SK-N-SH (cell line): ENCODE measurements at regions not wholly inside any gene's neighbourhood (a gene's known extent, or its start where the extent isn't known, plus 50 kb on each side); places are given as distances from the start of the nearest gene placed in this dataset.

Experiments used
- CTCF ChIA-PET: fragments of 300-600, 350-600 bp; formaldehyde crosslinking; extraction: SDS; loops from one replicate; lab custom pipeline; 2021; lab: Yijun Ruan, JAX
- POLR2A ChIA-PET: fragments of 350-600 bp; sonication (Branson Sonifier 250); formaldehyde crosslinking; extraction: SDS; loops from one replicate; lab custom pipeline; 2020; ENCODE audit warnings: antibody characterized with exemption, inconsistent platforms; lab: Yijun Ruan, JAX
- DNase-seq: peaks from one replicate; pipeline ENCODE4 v3.0.0; 2012
- H2AFZ ChIP-seq: fragments of 200-600 bp; sonication (generic); 2 replicates; pipeline ENCODE4 v1.8.1; 2016; ENCODE audit warnings: antibody characterized with exemption, mild to moderate bottlenecking, low read depth
- H3F3A ChIP-seq: fragments of 200-600 bp; sonication (generic); replicated peaks from 2 replicates; pipeline ENCODE3; 2016; ENCODE audit warnings: antibody characterized with exemption, mild to moderate bottlenecking; ENCODE audit not compliant: insufficient read depth
- H3K27ac ChIP-seq, 2 experiments: fragments of 200-500 bp in 1 of 2; fragments of 200-600 bp in 1 of 2; sonication (Bioruptor generic) in 1 of 2; sonication (generic), shearing (Covaris generic) in 1 of 2; 2 replicates each; pipeline versions ENCODE4 v1.5.1 to v1.6.1; 2014 to 2016; ENCODE audit warnings: low read depth in 2 of 2, inconsistent platforms in 1 of 2, low read length in 1 of 2, mild to moderate bottlenecking in 1 of 2, mixed read lengths in 1 of 2
- H3K27me3 ChIP-seq: fragments of 200-600 bp; sonication (generic), shearing (Covaris generic); 2 replicates; pipeline ENCODE4 v1.6.1; 2016; ENCODE audit warnings: mixed run types; ENCODE audit not compliant: insufficient read depth
- H3K36me3 ChIP-seq, 2 experiments: fragments of 200-500 bp in 1 of 2; fragments of 200-600 bp in 1 of 2; sonication (Bioruptor generic) in 1 of 2; sonication (generic) in 1 of 2; replicated peaks in 1 of 2; 2 replicates each; pipeline versions ENCODE3 to v1.5.1; 2014 to 2016; ENCODE audit warnings: low read length in 1 of 2, mild to moderate bottlenecking in 1 of 2; ENCODE audit not compliant: insufficient read depth in 2 of 2, control insufficient read depth in 1 of 2
- H3K4me1 ChIP-seq, 2 experiments: fragments of 200-500 bp in 1 of 2; fragments of 200-600 bp in 1 of 2; sonication (Bioruptor generic) in 1 of 2; sonication (generic), shearing (Covaris generic) in 1 of 2; 2 replicates each; pipeline versions ENCODE4 v1.5.1 to v1.6.1; 2014 to 2016; ENCODE audit warnings: low read depth in 1 of 2, low read length in 1 of 2, mixed run types in 1 of 2; ENCODE audit not compliant: insufficient read depth in 2 of 2, control insufficient read depth in 1 of 2
- H3K4me2 ChIP-seq: fragments of 200-600 bp; sonication (generic), shearing (Covaris generic); 2 replicates; pipeline ENCODE4 v1.6.1; 2017; ENCODE audit warnings: mixed run types
- H3K4me3 ChIP-seq, 2 experiments: fragments of 200-500 bp in 1 of 2; fragments of 200-600 bp in 1 of 2; sonication (Bioruptor generic) in 1 of 2; sonication (generic), shearing (Covaris generic) in 1 of 2; 2 replicates each; pipeline versions ENCODE4 v1.5.1 to v1.8.1; 2014 to 2016; ENCODE audit warnings: low read depth in 2 of 2, inconsistent platforms in 1 of 2, low read length in 1 of 2, mild to moderate bottlenecking in 1 of 2, mixed read lengths in 1 of 2, moderate library complexity in 1 of 2
- H3K79me2 ChIP-seq: fragments of 200-600 bp; sonication (generic); 2 replicates; pipeline ENCODE4 v1.8.1; 2017; ENCODE audit warnings: mild to moderate bottlenecking; ENCODE audit not compliant: insufficient read depth
- H3K9ac ChIP-seq: fragments of 200-600 bp; sonication (generic); 2 replicates; pipeline ENCODE4 v1.6.1; 2017; ENCODE audit warnings: mixed run types
- H3K9me2 ChIP-seq: fragments of 200-600 bp; sonication (generic); 2 replicates; pipeline ENCODE4 v1.6.1; 2017; ENCODE audit warnings: mixed run types
- H3K9me3 ChIP-seq: fragments of 200-600 bp; sonication (generic); 2 replicates; pipeline ENCODE4 v1.6.1; 2017; ENCODE audit warnings: mixed run types, mild to moderate bottlenecking, moderate library complexity
- H4K20me1 ChIP-seq: fragments of 200-600 bp; sonication (generic); 2 replicates; pipeline ENCODE4 v1.6.1; 2017; ENCODE audit warnings: mild to moderate bottlenecking, mixed run types; ENCODE audit not compliant: insufficient read depth
- ELF1 ChIP-seq: IDR thresholded peaks from 2 replicates; pipeline ENCODE4 v1.4.0; 2012
- EP300 ChIP-seq, 2 experiments: IDR thresholded peaks; 2 replicates each; pipeline versions ENCODE4 v1.4.0 to v1.6.1; 2012; ENCODE audit warnings: borderline replicate concordance in 1 of 2, low read depth in 1 of 2, low read length in 1 of 2
- PBX3 ChIP-seq: IDR thresholded peaks from 2 replicates; pipeline ENCODE4; 2012
- RAD21 ChIP-seq: IDR thresholded peaks from 2 replicates; pipeline ENCODE4 v1.6.1; 2012; ENCODE audit warnings: mild to moderate bottlenecking, low read length
- WGBS: methylation state at CpG from one replicate; pipeline ENCODE4 v1.1.6; 2017; ENCODE audit warnings: low lambda C conversion rate; 5-methylcytosine and 5-hydroxymethylcytosine counted together
- small RNA-seq, 7 experiments: library from RNA; depleted of rRNA; stranded (forward); fragments of <200 nt; gene quantifications; one replicate each; pipeline ENCODE3, GENCODE V24; 2012
- TF ChIP-seq, protein P1 (sequence below): IDR thresholded peaks from 2 replicates; pipeline ENCODE4 v1.4.0; 2012; ENCODE audit warnings: low read depth
- TF ChIP-seq, protein P2 (sequence below): fragments of 150-350 bp; IDR thresholded peaks from 2 replicates; pipeline ENCODE4 v1.6.1; 2017; ENCODE audit warnings: antibody characterized with exemption, low read length, low read depth, borderline replicate concordance

DNA sequence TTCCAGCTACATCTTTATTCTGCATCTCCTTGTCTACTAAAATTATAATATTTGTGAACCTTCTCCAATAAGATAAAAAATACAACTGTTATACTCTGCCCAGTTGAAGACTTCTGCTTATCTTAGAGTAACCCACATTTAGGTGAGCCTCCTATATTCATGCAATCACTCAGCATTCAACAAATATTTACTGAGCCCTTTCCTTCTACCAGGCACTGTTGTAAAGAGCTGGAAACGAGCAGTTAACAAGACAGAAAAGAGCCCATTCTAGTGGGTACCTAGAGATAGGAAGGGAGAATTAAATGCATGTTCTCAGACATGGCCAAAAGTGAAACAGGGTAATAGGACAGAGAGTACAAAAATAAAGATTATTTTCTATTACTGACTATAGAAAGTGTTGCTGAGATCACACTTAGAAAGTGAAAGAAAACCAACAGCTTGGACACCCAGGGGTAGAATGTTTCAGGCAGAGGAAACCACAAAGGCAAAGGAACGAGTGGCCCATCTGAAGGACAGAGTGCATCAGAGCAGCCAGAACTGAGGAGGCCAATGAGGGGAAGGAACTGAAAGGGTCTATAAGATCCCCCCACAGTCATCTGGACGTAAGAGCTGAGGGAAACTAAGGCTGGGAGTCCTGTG is 50.8 kb upstream of the SMLR1 start:
- H3K4me1 ChIP-seq, result peaks cover 0 to 8% of the 10 kb centered on the region in 2 experiments; a peak in 2 of 4 replicates
- H3K9me2 ChIP-seq, result no peaks in the 10 kb centered on the region
- no peaks in the 10 kb centered on the region for H3K27me3 ChIP-seq
- peaks cover 18% of the 10 kb centered on the region for H3F3A ChIP-seq
- H3K9me3 ChIP-seq, result no peaks in the 10 kb centered on the region
- DNase-seq, result no peak
- no peaks in the 10 kb centered on the region for H3K79me2 ChIP-seq
- ChIA-PET POLR2A (no interaction called here), CTCF (interaction anchor here (0.6 kb wide), 2 partner anchors 23 to 1324 kb away, joined by 3 read pairs; no protein-coding TSS in a partner anchor)
- no peak overlapping the region for H3K4me3 ChIP-seq
- 51% methylated on average over 3 of the region's 3 CpGs for WGBS
- no peak overlapping the region for H3K27ac ChIP-seq
- no peaks in the 10 kb centered on the region for H3K36me3 ChIP-seq
- peak overlapping the region; percentile 23; the same call in 1 of the 2 replicates for H2AFZ ChIP-seq
- no peaks in the 10 kb centered on the region for H4K20me1 ChIP-seq
- TF ChIP-seq PBX3 (no peak), EP300 (IDR thresholded peaks at IDR 0.05; ENCODE audit: borderline replicate concordance in 1 of 2, low read depth in 1 of 2, low read length in 1 of 2) (no peak), RAD21 (no peak), ELF1 (no peak)
- TF ChIP-seq, protein P1, sequence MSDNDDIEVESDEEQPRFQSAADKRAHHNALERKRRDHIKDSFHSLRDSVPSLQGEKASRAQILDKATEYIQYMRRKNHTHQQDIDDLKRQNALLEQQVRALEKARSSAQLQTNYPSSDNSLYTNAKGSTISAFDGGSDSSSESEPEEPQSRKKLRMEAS, result no peak
- TF ChIP-seq, protein P2, sequence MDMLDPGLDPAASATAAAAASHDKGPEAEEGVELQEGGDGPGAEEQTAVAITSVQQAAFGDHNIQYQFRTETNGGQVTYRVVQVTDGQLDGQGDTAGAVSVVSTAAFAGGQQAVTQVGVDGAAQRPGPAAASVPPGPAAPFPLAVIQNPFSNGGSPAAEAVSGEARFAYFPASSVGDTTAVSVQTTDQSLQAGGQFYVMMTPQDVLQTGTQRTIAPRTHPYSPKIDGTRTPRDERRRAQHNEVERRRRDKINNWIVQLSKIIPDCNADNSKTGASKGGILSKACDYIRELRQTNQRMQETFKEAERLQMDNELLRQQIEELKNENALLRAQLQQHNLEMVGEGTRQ, result no peak
- no peak overlapping the region for H3K4me2 ChIP-seq
- no peak overlapping the region for H3K9ac ChIP-seq

Small RNAs in the stretch of these regions (small RNA-seq; reads per million reads assigned to genes)
- gene RF00019, result 0 reads per million in 7 experiments
